ENCODE measurements at regions not wholly inside any gene's neighbourhood (a gene's known extent, or its start where the extent isn't known, plus 50 kb on each side); places are given as distances from the start of the nearest gene placed in this dataset.

- Mint-ChIP-seq H3K4me3 (no peak overlapping the region), H3K9me3 (ENCODE audit: low read depth) (no peaks in the 10 kb centered on the region), H3K4me1 (no peaks in the 10 kb centered on the region), H3K27ac (no peak overlapping the region), H3K27me3 (peaks cover 29% of the 10 kb centered on the region), H3K36me3 (ENCODE audit: low read depth) (no peaks in the 10 kb centered on the region)
- POLR2A ChIA-PET, result no interaction called here
- DNase-seq (no peak), ATAC-seq (no peak)
- CTCF ChIA-PET, result no interaction called here
- intact Hi-C loops (cut with DNase I, micrococcal nuclease), result no loop called here
These were observed 96.3 kb downstream of the PRLHR start for GRCh38 chr10:118499186-118499585.

GRCh38 chr10:118498623-118499022 is 96.8 kb downstream of the PRLHR start:
- POLR2A ChIA-PET, result no interaction called here
- ATAC-seq, result no peak
- no peak for DNase-seq
- no peaks in the 10 kb centered on the region for H3K36me3 Mint-ChIP-seq (ENCODE audit: low read depth)
- CTCF ChIA-PET, result no interaction called here
- H3K4me1 Mint-ChIP-seq, result no peaks in the 10 kb centered on the region
- H3K9me3 Mint-ChIP-seq (ENCODE audit: low read depth), result no peaks in the 10 kb centered on the region
- H3K4me3 Mint-ChIP-seq, result no peak overlapping the region
- intact Hi-C loops (cut with DNase I, micrococcal nuclease), result no loop called here
- H3K27ac Mint-ChIP-seq, result no peak overlapping the region
- H3K27me3 Mint-ChIP-seq, result peaks cover 29% of the 10 kb centered on the region

GRCh38 chr10:118497227-118497626 is 98.2 kb downstream of the PRLHR start:
- H3K36me3 Mint-ChIP-seq (ENCODE audit: low read depth), result no peaks in the 10 kb centered on the region
- H3K27me3 Mint-ChIP-seq, result peaks cover 27% of the 10 kb centered on the region
- no peaks in the 10 kb centered on the region for H3K4me1 Mint-ChIP-seq
- intact Hi-C loops (cut with DNase I, micrococcal nuclease), result no loop called here
- POLR2A ChIA-PET, result no interaction called here
- no peaks in the 10 kb centered on the region for H3K9me3 Mint-ChIP-seq (ENCODE audit: low read depth)
- CTCF ChIA-PET, result no interaction called here
- H3K27ac Mint-ChIP-seq, result no peak overlapping the region
- DNase-seq (no peak), ATAC-seq (no peak)
- H3K4me3 Mint-ChIP-seq, result no peak overlapping the region

- no peak for ATAC-seq
- no peak for DNase-seq
- no peak overlapping the region for H3K27ac Mint-ChIP-seq
- no peaks in the 10 kb centered on the region for H3K9me3 Mint-ChIP-seq (ENCODE audit: low read depth)
- H3K27me3 Mint-ChIP-seq, result peaks cover 26% of the 10 kb centered on the region
- ChIA-PET CTCF (interaction anchor here (1.1 kb wide), 1 partner anchor 8 kb away, joined by 3 read pairs; no protein-coding TSS in a partner anchor), POLR2A (no interaction called here)
- no peaks in the 10 kb centered on the region for H3K4me1 Mint-ChIP-seq
- no peak overlapping the region for H3K4me3 Mint-ChIP-seq
- intact Hi-C loops (cut with DNase I, micrococcal nuclease), result no loop called here
- H3K36me3 Mint-ChIP-seq (ENCODE audit: low read depth), result no peaks in the 10 kb centered on the region
These were observed 98.9 kb downstream of the PRLHR start for GRCh38 chr10:118496525-118496924.

GRCh38 chr10:118495499-118495898 is 99.9 kb downstream of the PRLHR start:
- H3K4me3 Mint-ChIP-seq, result no peak overlapping the region
- no peak overlapping the region for H3K27ac Mint-ChIP-seq
- no peaks in the 10 kb centered on the region for H3K36me3 Mint-ChIP-seq (ENCODE audit: low read depth)
- H3K4me1 Mint-ChIP-seq, result no peaks in the 10 kb centered on the region
- intact Hi-C loops (cut with DNase I, micrococcal nuclease), result no loop called here
- CTCF ChIA-PET, result interaction anchor here (1.1 kb wide), 1 partner anchor 9 kb away, joined by 3 read pairs; no protein-coding TSS in a partner anchor
- POLR2A ChIA-PET, result no interaction called here
- H3K27me3 Mint-ChIP-seq, result peaks cover 23% of the 10 kb centered on the region
- no peak for DNase-seq
- no peak for ATAC-seq
- H3K9me3 Mint-ChIP-seq (ENCODE audit: low read depth), result peaks cover 7% of the 10 kb centered on the region

GRCh38 chr10:118491055-118491454 is 104.4 kb downstream of the PRLHR start:
- ChIA-PET POLR2A (no interaction called here), CTCF (interaction anchor here (0.7 kb wide), 1 partner anchor 103 kb away, joined by 3 read pairs; no protein-coding TSS in a partner anchor)
- ATAC-seq, result no peak
- Mint-ChIP-seq H3K27ac (no peak overlapping the region), H3K4me3 (no peak overlapping the region), H3K36me3 (ENCODE audit: low read depth) (no peaks in the 10 kb centered on the region), H3K27me3 (peaks cover 10% of the 10 kb centered on the region), H3K9me3 (ENCODE audit: low read depth) (peaks cover 12% of the 10 kb centered on the region), H3K4me1 (no peaks in the 10 kb centered on the region)
- no peak for DNase-seq
- intact Hi-C loops (cut with DNase I, micrococcal nuclease), result no loop called here

GRCh38 chr10:118488710-118489497 is 106.5 kb downstream of the PRLHR start:
- no peak overlapping the region for H3K4me3 Mint-ChIP-seq
- ChIA-PET POLR2A (no interaction called here), CTCF (interaction anchor here (0.6 to 1.1 kb wide), 2 partner anchors 30 to 35 kb away, joined by 3 read pairs; no protein-coding TSS in a partner anchor)
- peaks cover 12% of the 10 kb centered on the region for H3K9me3 Mint-ChIP-seq (ENCODE audit: low read depth)
- ATAC-seq (peak; percentile 49), DNase-seq (no peak)
- no peak overlapping the region for H3K27ac Mint-ChIP-seq
- intact Hi-C loops (cut with DNase I, micrococcal nuclease), result no loop called here
- H3K4me1 Mint-ChIP-seq, result no peaks in the 10 kb centered on the region
- peaks cover 7% of the 10 kb centered on the region for H3K27me3 Mint-ChIP-seq
- H3K36me3 Mint-ChIP-seq (ENCODE audit: low read depth), result no peaks in the 10 kb centered on the region

- no peaks in the 10 kb centered on the region for H3K4me1 Mint-ChIP-seq
- H3K27me3 Mint-ChIP-seq, result peaks cover 8% of the 10 kb centered on the region
- peaks cover 7% of the 10 kb centered on the region for H3K9me3 Mint-ChIP-seq (ENCODE audit: low read depth)
- intact Hi-C loops (cut with DNase I, micrococcal nuclease), result no loop called here
- ChIA-PET POLR2A (no interaction called here), CTCF (no interaction called here)
- ATAC-seq (no peak), DNase-seq (no peak)
- H3K4me3 Mint-ChIP-seq, result no peak overlapping the region
- no peaks in the 10 kb centered on the region for H3K36me3 Mint-ChIP-seq (ENCODE audit: low read depth)
- H3K27ac Mint-ChIP-seq, result no peak overlapping the region
These were observed 109.8 kb downstream of the PRLHR start for GRCh38 chr10:118485641-118486040.

GRCh38 chr10:118484152-118484871 is 111.1 kb downstream of the PRLHR start:
- Mint-ChIP-seq H3K36me3 (ENCODE audit: low read depth) (no peaks in the 10 kb centered on the region), H3K4me1 (no peaks in the 10 kb centered on the region), H3K4me3 (no peak overlapping the region), H3K9me3 (ENCODE audit: low read depth) (peaks cover 4% of the 10 kb centered on the region), H3K27me3 (peaks cover 11% of the 10 kb centered on the region), H3K27ac (no peak overlapping the region)
- CTCF ChIA-PET, result no interaction called here
- ATAC-seq (no peak), DNase-seq (no peak)
- POLR2A ChIA-PET, result no interaction called here
- intact Hi-C loops (cut with DNase I, micrococcal nuclease), result no loop called here

- intact Hi-C loops (cut with DNase I, micrococcal nuclease), result no loop called here
- POLR2A ChIA-PET, result no interaction called here
- Mint-ChIP-seq H3K4me3 (no peak overlapping the region), H3K27me3 (peaks cover 11% of the 10 kb centered on the region), H3K9me3 (ENCODE audit: low read depth) (no peaks in the 10 kb centered on the region), H3K4me1 (no peaks in the 10 kb centered on the region), H3K36me3 (ENCODE audit: low read depth) (no peaks in the 10 kb centered on the region), H3K27ac (no peak overlapping the region)
- DNase-seq (no peak), ATAC-seq (no peak)
- CTCF ChIA-PET, result no interaction called here
These were observed 112.0 kb downstream of the PRLHR start for GRCh38 chr10:118483496-118483895.

- ATAC-seq (no peak), DNase-seq (no peak)
- CTCF ChIA-PET, result interaction anchor here (1.0 kb wide), 1 partner anchor 23 kb away, joined by 3 read pairs; no protein-coding TSS in a partner anchor
- H3K36me3 Mint-ChIP-seq (ENCODE audit: low read depth), result no peaks in the 10 kb centered on the region
- peaks cover 11% of the 10 kb centered on the region for H3K27me3 Mint-ChIP-seq
- no peak overlapping the region for H3K27ac Mint-ChIP-seq
- H3K4me3 Mint-ChIP-seq, result no peak overlapping the region
- no peaks in the 10 kb centered on the region for H3K4me1 Mint-ChIP-seq
- H3K9me3 Mint-ChIP-seq (ENCODE audit: low read depth), result no peaks in the 10 kb centered on the region
- POLR2A ChIA-PET, result no interaction called here
- intact Hi-C loops (cut with DNase I, micrococcal nuclease), result no loop called here
These were observed 112.8 kb downstream of the PRLHR start for GRCh38 chr10:118482393-118483331.
